ENCODE measurements at regions not wholly inside any gene's neighbourhood (a gene's known extent, or its start where the extent isn't known, plus 50 kb on each side); places are given as distances from the start of the nearest gene placed in this dataset.
"Not testable (repeated sequence)": the region's sequence is repeated elsewhere in the genome, so short reads cannot be mapped to it uniquely, and the experiment has no call there.

DNA sequence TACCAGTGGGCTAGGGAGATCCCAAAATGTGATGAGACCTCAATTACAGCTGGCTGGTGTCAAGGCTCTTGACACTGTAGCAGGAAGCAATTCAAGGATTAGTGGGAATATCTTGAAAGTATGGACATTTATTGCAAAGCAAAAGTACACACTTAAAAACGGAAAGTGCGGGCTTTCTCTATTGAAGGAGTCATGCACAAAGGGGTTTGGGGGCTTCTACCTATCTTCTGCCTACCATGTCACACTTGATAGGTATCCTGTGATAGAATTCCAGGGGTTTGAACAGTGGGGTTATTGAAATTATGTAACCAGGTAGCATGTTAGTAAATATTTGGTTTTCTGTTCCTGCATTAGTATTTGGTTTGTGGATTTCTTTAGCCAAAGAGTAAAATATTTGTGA is 1652.1 kb upstream of the DDX18 start:
- WGBS = 92% methylated on average over 2 of the region's 2 CpGs
- no peak for DNase-seq (ENCODE audit: low spot score in 2 of 2)
- TF ChIP-seq POLR2A (IDR thresholded peaks at IDR 0.05) (no peak), POLR2AphosphoS5 (IDR thresholded peaks at IDR 0.05) (no peak), EP300 (IDR thresholded peaks at IDR 0.05) (no peak)
- TF ChIP-seq, protein P1, sequence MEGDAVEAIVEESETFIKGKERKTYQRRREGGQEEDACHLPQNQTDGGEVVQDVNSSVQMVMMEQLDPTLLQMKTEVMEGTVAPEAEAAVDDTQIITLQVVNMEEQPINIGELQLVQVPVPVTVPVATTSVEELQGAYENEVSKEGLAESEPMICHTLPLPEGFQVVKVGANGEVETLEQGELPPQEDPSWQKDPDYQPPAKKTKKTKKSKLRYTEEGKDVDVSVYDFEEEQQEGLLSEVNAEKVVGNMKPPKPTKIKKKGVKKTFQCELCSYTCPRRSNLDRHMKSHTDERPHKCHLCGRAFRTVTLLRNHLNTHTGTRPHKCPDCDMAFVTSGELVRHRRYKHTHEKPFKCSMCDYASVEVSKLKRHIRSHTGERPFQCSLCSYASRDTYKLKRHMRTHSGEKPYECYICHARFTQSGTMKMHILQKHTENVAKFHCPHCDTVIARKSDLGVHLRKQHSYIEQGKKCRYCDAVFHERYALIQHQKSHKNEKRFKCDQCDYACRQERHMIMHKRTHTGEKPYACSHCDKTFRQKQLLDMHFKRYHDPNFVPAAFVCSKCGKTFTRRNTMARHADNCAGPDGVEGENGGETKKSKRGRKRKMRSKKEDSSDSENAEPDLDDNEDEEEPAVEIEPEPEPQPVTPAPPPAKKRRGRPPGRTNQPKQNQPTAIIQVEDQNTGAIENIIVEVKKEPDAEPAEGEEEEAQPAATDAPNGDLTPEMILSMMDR (IDR thresholded peaks at IDR 0.05) = no peak
- Histone ChIP-seq H3K36me3 (no peaks in the 10 kb centered on the region), H3K9me3 (peaks cover 23% of the 10 kb centered on the region), H3K27ac (no peak overlapping the region), H3K27me3 (no peaks in the 10 kb centered on the region), H3K4me1 (no peaks in the 10 kb centered on the region), H3K4me3 (no peak overlapping the region)

DNA sequence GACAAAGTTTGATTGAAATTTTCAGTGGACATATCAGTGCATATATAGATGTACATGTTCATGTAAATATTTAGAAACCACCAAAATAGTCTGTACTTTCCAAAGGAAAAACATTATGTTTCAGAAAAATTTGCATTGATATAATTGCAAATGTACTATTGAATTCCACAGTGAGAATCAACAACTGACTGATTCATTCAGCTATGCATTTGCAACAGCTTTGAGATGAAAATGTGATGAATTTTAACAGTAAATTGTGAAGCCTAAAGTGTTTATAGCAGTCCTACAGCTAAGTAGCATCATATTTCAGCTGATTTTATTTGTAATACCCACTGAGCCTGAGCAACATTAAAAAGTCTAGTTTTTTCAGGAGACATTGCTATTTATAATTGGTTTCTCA is 1647.4 kb upstream of the DDX18 start:
- TF ChIP-seq POLR2A (IDR thresholded peaks at IDR 0.05) (no peak), POLR2AphosphoS5 (IDR thresholded peaks at IDR 0.05) (no peak), EP300 (IDR thresholded peaks at IDR 0.05) (no peak)
- TF ChIP-seq, protein P1 (IDR thresholded peaks at IDR 0.05) = no peak

DNA sequence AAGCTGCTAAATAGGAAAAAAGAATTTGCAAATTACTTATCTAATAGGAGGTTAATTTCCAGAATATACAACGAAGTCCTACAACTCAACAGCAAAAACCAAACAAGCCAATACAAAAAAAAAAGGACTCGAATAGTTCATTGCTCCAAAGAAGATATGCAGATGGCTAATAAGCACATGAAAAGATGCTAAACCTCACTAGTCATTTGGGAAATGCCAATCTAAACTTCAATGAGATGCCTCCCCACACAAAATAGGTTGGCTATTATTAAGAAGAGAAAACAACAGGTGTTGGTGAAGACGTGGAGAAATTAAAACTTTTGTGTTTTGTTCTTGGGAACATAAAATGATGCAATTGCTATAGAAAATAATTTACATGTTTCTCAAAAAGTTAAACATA is 1634.4 kb upstream of the DDX18 start:
- H3K36me3 ChIP-seq = no peaks in the 10 kb centered on the region
- no peaks in the 10 kb centered on the region for H3K27me3 ChIP-seq
- no peaks in the 10 kb centered on the region for H3K9me3 ChIP-seq
- H3K4me1 ChIP-seq = no peaks in the 10 kb centered on the region
- H3K4me3 ChIP-seq = no peak overlapping the region
- TF ChIP-seq, protein P1 (IDR thresholded peaks at IDR 0.05) = no peak
- TF ChIP-seq POLR2AphosphoS5 (IDR thresholded peaks at IDR 0.05) = no peak
- no peak for TF ChIP-seq EP300 (IDR thresholded peaks at IDR 0.05)
- TF ChIP-seq POLR2A (IDR thresholded peaks at IDR 0.05) = no peak
- H3K27ac ChIP-seq = no peak overlapping the region
- WGBS = 41% methylated on average over 3 of the region's 3 CpGs
- DNase-seq (ENCODE audit: low spot score in 2 of 2) = no peak

More for the DNA sequence above, 1647.4 kb upstream of the DDX18 start:
- H3K4me3 ChIP-seq = no peak overlapping the region
- no peaks in the 10 kb centered on the region for H3K27me3 ChIP-seq
- no peak for DNase-seq (ENCODE audit: low spot score in 2 of 2)
- peaks cover 20% of the 10 kb centered on the region for H3K9me3 ChIP-seq
- no peaks in the 10 kb centered on the region for H3K36me3 ChIP-seq
- H3K27ac ChIP-seq = no peak overlapping the region
- H3K4me1 ChIP-seq = no peaks in the 10 kb centered on the region

DNA sequence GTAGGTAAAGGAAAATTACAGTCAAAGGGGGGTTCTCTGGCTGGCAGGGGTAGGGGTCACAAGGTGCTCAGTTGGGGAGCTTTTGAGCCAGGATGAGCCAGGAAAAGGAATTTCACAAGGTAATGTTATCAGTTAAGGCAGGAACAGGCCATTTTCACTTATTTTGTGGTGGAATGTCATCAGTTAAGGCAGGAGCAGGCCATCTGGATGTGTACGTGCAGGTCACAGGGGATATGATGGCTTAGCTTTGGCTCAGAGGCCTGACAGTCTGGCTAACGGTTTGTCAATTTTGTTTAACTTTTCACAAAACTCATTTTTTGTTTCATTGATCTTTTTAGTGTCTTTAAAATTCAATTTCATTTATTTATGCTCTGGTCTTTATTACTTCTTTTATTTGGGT is 1623.8 kb upstream of the DDX18 start:
- H3K9me3 ChIP-seq, H3K27me3 ChIP-seq: not testable (repeated sequence)

DNA sequence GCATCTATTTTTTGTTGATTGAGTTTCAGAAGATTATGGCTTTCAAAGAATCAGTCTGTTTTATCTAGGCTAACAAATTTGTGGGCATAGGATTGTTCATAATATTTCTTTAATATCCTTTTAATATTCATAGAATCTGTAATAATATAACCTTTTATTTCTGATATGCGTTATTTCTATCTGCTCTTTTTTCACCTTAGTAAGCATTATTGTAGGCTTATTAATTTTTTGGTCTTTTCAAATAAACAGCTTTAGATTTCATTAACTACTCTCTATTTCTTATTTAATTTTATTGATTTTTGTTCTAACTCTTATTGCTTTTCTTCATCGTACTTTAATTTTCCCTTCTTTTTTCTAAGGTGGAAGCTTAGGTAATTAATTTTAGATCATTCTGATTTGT is 1614.4 kb upstream of the DDX18 start:
- WGBS = 92% methylated on average over 2 of the region's 2 CpGs
- Histone ChIP-seq H3K27me3 (no peaks in the 10 kb centered on the region), H3K36me3 (no peaks in the 10 kb centered on the region), H3K27ac (no peak overlapping the region), H3K4me3 (no peak overlapping the region), H3K4me1 (no peaks in the 10 kb centered on the region), H3K9me3 (peaks cover 7% of the 10 kb centered on the region)
- no peak for DNase-seq (ENCODE audit: low spot score in 2 of 2)
- no peak for TF ChIP-seq POLR2AphosphoS5 (IDR thresholded peaks at IDR 0.05)
- no peak for TF ChIP-seq EP300 (IDR thresholded peaks at IDR 0.05)
- TF ChIP-seq, protein P1 (IDR thresholded peaks at IDR 0.05) = no peak
- TF ChIP-seq POLR2A (IDR thresholded peaks at IDR 0.05) = no peak

More for the DNA sequence above, 1623.8 kb upstream of the DDX18 start:
- not testable (repeated sequence) for H3K36me3 ChIP-seq; H3K4me1 ChIP-seq; DNase-seq (ENCODE audit: low spot score in 2 of 2); H3K4me3 ChIP-seq; H3K27ac ChIP-seq
- WGBS = 70% methylated on average over 2 of the region's 2 CpGs

DNA sequence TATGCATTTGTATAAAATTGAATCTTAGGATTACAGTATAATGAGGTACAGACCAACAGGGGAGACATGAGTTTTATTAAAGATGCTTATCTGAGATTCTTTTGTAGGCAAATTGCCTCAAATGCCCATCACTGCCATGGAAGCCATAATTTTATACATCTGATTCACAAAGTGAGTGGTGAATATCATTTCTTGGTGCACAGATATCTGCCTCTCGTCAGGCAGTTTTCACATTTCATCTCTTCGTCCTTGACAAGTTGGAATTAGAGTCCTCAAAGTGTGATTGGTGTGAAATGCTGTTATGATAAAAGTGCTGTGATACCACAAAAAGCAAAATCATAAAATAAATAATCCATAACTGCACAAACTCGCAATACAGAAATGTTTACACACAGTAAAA is 1602.8 kb upstream of the DDX18 start:
- Histone ChIP-seq H3K27me3 (no peaks in the 10 kb centered on the region), H3K9me3 (no peaks in the 10 kb centered on the region), H3K4me1 (no peaks in the 10 kb centered on the region), H3K27ac (no peak overlapping the region), H3K36me3 (no peaks in the 10 kb centered on the region), H3K4me3 (no peak overlapping the region)
- TF ChIP-seq POLR2AphosphoS5 (IDR thresholded peaks at IDR 0.05) (no peak), POLR2A (IDR thresholded peaks at IDR 0.05) (no peak), EP300 (IDR thresholded peaks at IDR 0.05) (no peak)
- TF ChIP-seq, protein P1 (IDR thresholded peaks at IDR 0.05) = no peak
- WGBS = 73% methylated on average over 3 of the region's 3 CpGs
- no peak for DNase-seq (ENCODE audit: low spot score in 2 of 2)
